Panc1 (cell line): ENCODE measurements at regions not wholly inside any gene's neighbourhood (a gene's known extent, or its start where the extent isn't known, plus 50 kb on each side); places are given as distances from the start of the nearest gene placed in this dataset.

ENCODE experiments used
- ATAC-seq: fragments of 200-7000 bp; cut with Tn5 transposase; 2 replicates; pipeline ENCODE4 v1.9.1; 2020; ENCODE audit warnings: mild to moderate bottlenecking, moderate library complexity
- BruUV-seq: library from RNA; stranded (reverse); fragments of 400-500 nt; replicated peaks from 2 replicates; lab custom pipeline; 2021; lab: Mats Ljungman, UMichigan
- CTCF ChIA-PET: fragments of 300-600 bp; sonication (Branson Sonifier 250); formaldehyde crosslinking; loops from one replicate; lab custom pipeline; 2022; ENCODE audit warnings: antibody characterized with exemption; lab: Charles Lee
- POLR2A ChIA-PET: fragments of 300-600 bp; sonication (Branson Sonifier 250); formaldehyde crosslinking; loops from one replicate; lab custom pipeline; 2022; ENCODE audit warnings: antibody characterized with exemption; lab: Charles Lee
- DNase-seq: peaks from one replicate; pipeline ENCODE4 v3.0.0-alpha.2; 2010; ENCODE audit warnings: low read depth, low spot score
- H3K27ac ChIP-seq: 2 replicates; pipeline ENCODE4 v1.5.1; 2011; ENCODE audit warnings: mild to moderate bottlenecking, low read length, inconsistent platforms
- H3K27me3 ChIP-seq: fragments of 200-500 bp; sonication (Bioruptor generic); 2 replicates; pipeline ENCODE4 v1.6.0; 2014; ENCODE audit warnings: low read length, inconsistent platforms; ENCODE audit not compliant: control insufficient read depth, insufficient read depth
- H3K36me3 ChIP-seq: fragments of 200-500 bp; sonication (Bioruptor generic); 2 replicates; pipeline ENCODE4 v1.5.1; 2014; ENCODE audit warnings: inconsistent platforms, mild to moderate bottlenecking, low read length, moderate library complexity; ENCODE audit not compliant: control insufficient read depth, insufficient read depth
- H3K4me1 ChIP-seq: 2 replicates; pipeline ENCODE4 v1.5.1; 2011; ENCODE audit warnings: inconsistent platforms, mild to moderate bottlenecking, low read length, moderate library complexity; ENCODE audit not compliant: control insufficient read depth, insufficient read depth
- H3K4me3 ChIP-seq, 2 experiments: 2 replicates each; pipeline ENCODE4 v1.5.1; 2011 to 2012; ENCODE audit warnings: low read depth in 2 of 2, low read length in 2 of 2, mild to moderate bottlenecking in 2 of 2, inconsistent platforms in 1 of 2, moderate library complexity in 1 of 2
- H3K9me3 ChIP-seq: fragments of 200-500 bp; sonication (Bioruptor generic); 2 replicates; pipeline ENCODE4 v1.5.1; 2014; ENCODE audit warnings: low read depth, mild to moderate bottlenecking, inconsistent platforms, low read length, moderate library complexity; ENCODE audit not compliant: control insufficient read depth, insufficient read depth
- CTCF ChIP-seq: fragments of 450-650 bp; IDR thresholded peaks from 2 replicates; pipeline ENCODE4 v1.5.1; 2017; ENCODE audit warnings: mild to moderate bottlenecking
- POLR2AphosphoS5 ChIP-seq: IDR thresholded peaks from 2 replicates; pipeline ENCODE4 v1.6.1; 2012; ENCODE audit warnings: mild to moderate bottlenecking, low read depth, low read length, moderate library complexity
- REST ChIP-seq, 2 experiments: IDR thresholded peaks; 2 replicates each; pipeline ENCODE4 v1.6.1; 2011 to 2012; ENCODE audit warnings: low read depth in 2 of 2, control low read depth in 1 of 2, low read length in 1 of 2, mild to moderate bottlenecking in 1 of 2, moderate library complexity in 1 of 2; ENCODE audit not compliant: insufficient read depth in 1 of 2
- SIN3A ChIP-seq: IDR thresholded peaks from 2 replicates; pipeline ENCODE4 v1.6.1; 2012; ENCODE audit warnings: low read depth, mild to moderate bottlenecking, low read length, moderate library complexity, borderline replicate concordance; ENCODE audit not compliant: insufficient read depth
- TCF7L2 ChIP-seq: IDR thresholded peaks from 2 replicates; pipeline ENCODE4 v1.6.1; 2011; ENCODE audit warnings: mild to moderate bottlenecking, low read depth, low read length, inconsistent platforms
- in situ Hi-C: cut with HindIII; loops from 2 replicates; pipeline ENCODE4 v1.10.0; 2016; ENCODE audit warnings: low sequenced_read_pairs, low pct_unique_long_range_greater_than_20kb
- intact Hi-C: fragments of 100-400 bp; cut with micrococcal nuclease; formaldehyde crosslinking; loops from one replicate; pipeline ENCODE4 v1.10.0; 2022; ENCODE audit not compliant: unreplicated experiment

- TF ChIP-seq CTCF = no peak
- no peak for TF ChIP-seq POLR2AphosphoS5
- TF ChIP-seq SIN3A = no peak
- no peak for TF ChIP-seq REST (IDR thresholded peaks at IDR 0.05; ENCODE audit: insufficient read depth in 1 of 2, low read depth in 2 of 2, low read length in 1 of 2)
- TF ChIP-seq TCF7L2 = no peak
- in situ Hi-C loops (no loop called here), intact Hi-C loops (no loop called here)
- ChIA-PET POLR2A (no interaction called here), CTCF (no interaction called here)
- no peak overlapping the region for H3K27ac ChIP-seq
- ATAC-seq (no peak), DNase-seq (no peak)
- no TSS peak for BruUV-seq
- H3K9me3 ChIP-seq = no peaks in the 10 kb centered on the region
- no peak overlapping the region for H3K4me3 ChIP-seq
- no peaks in the 10 kb centered on the region for H3K36me3 ChIP-seq
- H3K4me1 ChIP-seq = no peaks in the 10 kb centered on the region
- no peaks in the 10 kb centered on the region for H3K27me3 ChIP-seq
Measured at GRCh38 chr3:176631165-176631564, 566.1 kb downstream of the TBL1XR1 start.

DNA sequence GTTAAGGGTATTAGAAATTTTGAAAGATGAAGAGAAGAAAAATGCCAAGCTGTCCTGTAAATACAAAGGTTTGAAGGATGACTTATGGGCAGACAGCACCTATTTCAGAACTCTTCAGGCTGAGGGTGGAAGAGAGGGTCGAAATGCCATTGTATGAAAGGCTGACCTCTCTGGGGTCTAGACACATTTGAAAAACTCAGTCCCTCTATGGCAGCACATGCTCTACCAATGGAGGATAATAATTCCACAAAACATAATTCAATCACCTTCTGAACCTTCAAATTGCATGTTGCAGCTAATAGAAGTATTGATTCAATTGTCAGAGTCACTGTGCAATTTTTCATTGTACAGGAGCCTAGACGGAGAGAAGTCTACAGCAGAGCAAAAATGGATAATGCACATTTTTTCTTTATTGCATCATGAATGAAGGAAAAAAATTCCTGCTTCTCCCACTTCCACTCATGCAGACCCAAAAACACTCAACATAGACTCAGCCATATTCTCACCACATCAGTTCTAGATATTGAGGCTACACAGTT, 569.1 kb downstream of the TBL1XR1 start:
- Histone ChIP-seq H3K27ac (no peak overlapping the region), H3K4me1 (no peaks in the 10 kb centered on the region), H3K27me3 (no peaks in the 10 kb centered on the region), H3K4me3 (no peak overlapping the region), H3K36me3 (no peaks in the 10 kb centered on the region), H3K9me3 (no peaks in the 10 kb centered on the region)
- ATAC-seq (no peak), DNase-seq (no peak)
- ChIA-PET POLR2A (interaction anchor here (0.7 kb wide), 1 partner anchor 63 kb away, joined by 3 read pairs; no protein-coding TSS in a partner anchor), CTCF (no interaction called here)
- in situ Hi-C loops (no loop called here), intact Hi-C loops (no loop called here)
- no peak for TF ChIP-seq CTCF
- no peak for TF ChIP-seq REST (IDR thresholded peaks at IDR 0.05; ENCODE audit: insufficient read depth in 1 of 2, low read depth in 2 of 2, low read length in 1 of 2)
- no peak for TF ChIP-seq TCF7L2
- TF ChIP-seq POLR2AphosphoS5 = no peak
- no peak for TF ChIP-seq SIN3A
- no TSS peak for BruUV-seq
